B cell (primary cell): ENCODE measurements at regions not wholly inside any gene's neighbourhood (a gene's known extent, or its start where the extent isn't known, plus 50 kb on each side); places are given as distances from the start of the nearest gene placed in this dataset.

ENCODE experiments used
- ATAC-seq: fragments of 200-7000 bp; cut with Tn5 transposase; one replicate; pipeline ENCODE4 v1.10.0; 2021; ENCODE audit warnings: low read depth, mild to moderate bottlenecking, moderate number of reproducible peaks, moderate library complexity
- CTCF ChIA-PET: fragments of 350-600 bp; sonication (Branson Sonifier 250); formaldehyde crosslinking; loops from one replicate; lab custom pipeline; 2021; ENCODE audit warnings: antibody characterized with exemption, inconsistent platforms; lab: Charles Lee
- POLR2A ChIA-PET: fragments of 350-600 bp; sonication (Branson Sonifier 250); formaldehyde crosslinking; loops from one replicate; lab custom pipeline; 2021; ENCODE audit warnings: antibody characterized with exemption; lab: Charles Lee
- DNase-seq: peaks from one replicate; pipeline ENCODE4 v3.0.0; 2013
- H2AFZ ChIP-seq: 2 replicates; pipeline ENCODE4 v1.6.1; 2012; ENCODE audit warnings: mild to moderate bottlenecking, low read depth, low read length; ENCODE audit not compliant: insufficient read depth, poor library complexity, severe bottlenecking
- H3K27ac ChIP-seq, 2 donors: 1 replicate in 1 of 2; 2 replicates in 1 of 2; pipeline ENCODE4 v1.5.1; 2012 to 2013; ENCODE audit warnings: low read length in 2 of 2, mild to moderate bottlenecking in 2 of 2, moderate library complexity in 1 of 2
- H3K27me3 ChIP-seq, 4 experiments: fragments of 200-600 bp in 1 of 4; sonication (generic) in 1 of 4; replicated peaks in 1 of 4; 1 replicate in 2 of 4; 2 replicates in 2 of 4; pipeline versions ENCODE4 v1.6.1 to v1.7.0; 2013 to 2016; ENCODE audit warnings: low read length in 3 of 4, mild to moderate bottlenecking in 2 of 4, mixed read lengths in 1 of 4, moderate library complexity in 1 of 4; ENCODE audit not compliant: insufficient read depth in 4 of 4, control insufficient read depth in 3 of 4; ENCODE audit errors: control extremely low read depth in 1 of 4
- H3K36me3 ChIP-seq, 2 experiments: replicated peaks in 1 of 2; 1 replicate in 1 of 2; 2 replicates in 1 of 2; pipeline versions ENCODE4 v1.6.1 to v1.7.1; 2013; ENCODE audit warnings: low read length in 1 of 2; ENCODE audit not compliant: insufficient read depth in 2 of 2, control insufficient read depth in 1 of 2; ENCODE audit errors: control extremely low read depth in 1 of 2, extremely low read depth in 1 of 2
- H3K4me1 ChIP-seq, 2 donors: fragments of 200-600 bp in 1 of 2; sonication (generic) in 1 of 2; 1 replicate in 1 of 2; 2 replicates in 1 of 2; pipeline versions ENCODE4 v1.5.1 to v1.6.1; 2013 to 2017; ENCODE audit warnings: low read length in 2 of 2; ENCODE audit not compliant: control insufficient read depth in 2 of 2, insufficient read depth in 2 of 2
- H3K4me2 ChIP-seq: replicated peaks from 2 replicates; pipeline ENCODE3; 2012; ENCODE audit warnings: mild to moderate bottlenecking, low read depth, low read length; ENCODE audit not compliant: poor library complexity, severe bottlenecking
- H3K4me3 ChIP-seq, 5 experiments: fragments of 200-600 bp in 1 of 5; sonication (generic) in 1 of 5; 1 replicate in 3 of 5; 2 replicates in 2 of 5; pipeline versions ENCODE4 v1.5.1 to v1.7.0; 2011 to 2016; ENCODE audit warnings: low read length in 4 of 5, mild to moderate bottlenecking in 4 of 5, low read depth in 2 of 5, control low read depth in 1 of 5, moderate library complexity in 1 of 5; ENCODE audit not compliant: insufficient read depth in 1 of 5; ENCODE audit errors: control extremely low read depth in 1 of 5, extremely low read depth in 1 of 5
- H3K79me2 ChIP-seq: fragments of 200-600 bp; sonication (generic); one replicate; pipeline ENCODE4 v1.6.0; 2016; ENCODE audit warnings: low read length; ENCODE audit not compliant: control insufficient read depth, insufficient read depth
- H3K9ac ChIP-seq: fragments of 200-600 bp; sonication (generic); 2 replicates; pipeline ENCODE4 v1.6.1; 2017; ENCODE audit warnings: mild to moderate bottlenecking, low read length, moderate library complexity
- H3K9me3 ChIP-seq, 3 donors: one replicate each; pipeline versions ENCODE4 v1.6.1 to v1.7.1; 2013; ENCODE audit warnings: low read length in 2 of 3; ENCODE audit not compliant: control insufficient read depth in 2 of 3, insufficient read depth in 1 of 3; ENCODE audit errors: control extremely low read depth in 1 of 3
- H4K20me1 ChIP-seq: 2 replicates; pipeline ENCODE4 v1.6.0; 2012; ENCODE audit warnings: mild to moderate bottlenecking, low read length; ENCODE audit not compliant: insufficient read depth, control insufficient read depth, poor library complexity, severe bottlenecking
- H3K27ac Mint-ChIP-seq: one replicate; pipeline ENCODE4 v1.8.0; 2021; ENCODE audit warnings: mixed read lengths
- H3K27me3 Mint-ChIP-seq: one replicate; pipeline ENCODE4 v1.8.0; 2021; ENCODE audit warnings: mixed read lengths
- H3K4me1 Mint-ChIP-seq: one replicate; pipeline ENCODE4 v1.8.0; 2021; ENCODE audit warnings: mixed read lengths
- H3K4me3 Mint-ChIP-seq: one replicate; pipeline ENCODE4 v1.8.0; 2021; ENCODE audit warnings: mixed read lengths
- H3K9me3 Mint-ChIP-seq: one replicate; pipeline ENCODE4 v1.8.0; 2022; ENCODE audit warnings: mixed read lengths; ENCODE audit not compliant: insufficient read depth
- CTCF ChIP-seq: fragments of 200-600 bp; IDR thresholded peaks from one replicate; pipeline ENCODE4 v1.8.0; 2022; ENCODE audit warnings: antibody characterized with exemption, mild to moderate bottlenecking
- EZH2 ChIP-seq: IDR thresholded peaks from 2 replicates; pipeline ENCODE4 v1.6.1; 2012; ENCODE audit warnings: borderline replicate concordance, low read depth, mild to moderate bottlenecking, moderate library complexity, low read length; ENCODE audit not compliant: insufficient read depth, poor library complexity, severe bottlenecking
- WGBS: methylation state at CpG from one replicate; pipeline ENCODE4 v1.1.5; 2013; ENCODE audit warnings: missing lambda C conversion rate; ENCODE audit not compliant: insufficient coverage; 5-methylcytosine and 5-hydroxymethylcytosine counted together
- intact Hi-C: fragments of 100-400 bp; cut with micrococcal nuclease; formaldehyde crosslinking; loops from one replicate; pipeline ENCODE4 v1.10.0; 2022

GRCh38 chr4:44872246-44872645, 145.9 kb upstream of the GNPDA2 start:
- Histone ChIP-seq H4K20me1 (no peaks in the 10 kb centered on the region), H3K4me1 (no peaks in the 10 kb centered on the region), H3K36me3 (no peaks in the 10 kb centered on the region), H2AFZ (no peak overlapping the region), H3K4me2 (no peak overlapping the region), H3K9ac (no peak overlapping the region), H3K27me3 (no peaks in the 10 kb centered on the region), H3K9me3 (peaks cover 0 to 12% (median 0%) of the 10 kb centered on the region in 3 donors), H3K27ac (no peak overlapping the region), H3K4me3 (no peak overlapping the region), H3K79me2 (no peaks in the 10 kb centered on the region)
- ChIA-PET CTCF (no interaction called here), POLR2A (no interaction called here)
- Mint-ChIP-seq H3K27ac (no peak overlapping the region), H3K27me3 (no peaks in the 10 kb centered on the region), H3K4me3 (no peak overlapping the region), H3K9me3 (no peaks in the 10 kb centered on the region), H3K4me1 (no peaks in the 10 kb centered on the region)
- ATAC-seq = no peak
- TF ChIP-seq EZH2 (no peak), CTCF (no peak)
- no peak for DNase-seq
- intact Hi-C loops = no loop called here

GRCh38 chr4:44871133-44871532, 144.8 kb upstream of the GNPDA2 start:
- DNase-seq = no peak
- no peaks in the 10 kb centered on the region for H3K79me2 ChIP-seq
- H3K9ac ChIP-seq = no peak overlapping the region
- Mint-ChIP-seq H3K4me1 (no peaks in the 10 kb centered on the region), H3K27me3 (no peaks in the 10 kb centered on the region), H3K9me3 (no peaks in the 10 kb centered on the region), H3K4me3 (no peak overlapping the region), H3K27ac (no peak overlapping the region)
- H4K20me1 ChIP-seq = no peaks in the 10 kb centered on the region
- peaks cover 0 to 12% (median 0%) of the 10 kb centered on the region in 3 donors for H3K9me3 ChIP-seq
- H3K4me2 ChIP-seq = no peak overlapping the region
- intact Hi-C loops = no loop called here
- no peak overlapping the region for H3K4me3 ChIP-seq
- ChIA-PET POLR2A (no interaction called here), CTCF (no interaction called here)
- no peak for TF ChIP-seq EZH2
- TF ChIP-seq CTCF = no peak
- no peaks in the 10 kb centered on the region for H3K4me1 ChIP-seq
- no peak overlapping the region for H3K27ac ChIP-seq
- 75% methylated on average over 3 of the region's 4 CpGs for WGBS
- no peaks in the 10 kb centered on the region for H3K27me3 ChIP-seq
- H3K36me3 ChIP-seq = no peaks in the 10 kb centered on the region
- no peak overlapping the region for H2AFZ ChIP-seq
- no peak for ATAC-seq
